ENCODE measurements at regions not wholly inside any gene's neighbourhood (a gene's known extent, or its start where the extent isn't known, plus 50 kb on each side); places are given as distances from the start of the nearest gene placed in this dataset.

DNA sequence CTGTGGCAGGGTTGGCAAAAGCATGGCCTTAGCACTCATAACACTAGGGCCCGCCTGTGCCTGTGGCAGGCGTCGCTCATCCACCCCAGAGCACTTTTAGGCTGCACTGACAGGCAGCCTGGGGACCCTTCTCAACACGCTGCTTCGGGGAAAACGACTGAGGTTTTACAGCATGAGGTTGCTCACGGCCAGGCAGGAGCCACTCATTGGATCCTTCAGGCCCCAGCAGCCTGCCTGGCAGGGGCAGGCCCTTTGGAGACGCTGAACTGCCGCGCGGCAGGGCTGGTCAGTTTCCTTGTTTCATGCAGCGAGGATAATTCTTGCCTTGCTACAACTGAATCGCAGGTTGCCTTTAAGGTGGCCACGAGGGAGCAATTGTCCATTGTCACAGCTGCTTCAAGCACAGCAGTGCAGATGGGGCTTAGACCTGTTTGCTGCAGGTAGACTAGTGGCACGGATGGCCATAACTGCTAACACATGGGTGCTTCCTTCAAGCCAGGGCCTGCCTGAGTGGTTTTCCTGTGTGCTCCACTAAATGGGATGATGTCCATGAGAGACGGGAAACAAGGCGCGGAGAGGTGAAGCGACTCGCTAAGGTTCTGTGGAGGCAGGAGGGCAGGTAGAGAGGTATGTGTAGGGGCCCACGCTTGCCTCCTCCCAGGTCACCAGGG lies 49.9 kb upstream of the HS6ST1 start:
- Mint-ChIP-seq H3K9me3 (no peaks in the 10 kb centered on the region), H3K27ac (no peak overlapping the region), H3K27me3 (peaks cover 1% of the 10 kb centered on the region), H3K36me3 (ENCODE audit: low read depth) (no peaks in the 10 kb centered on the region), H3K4me3 (no peak overlapping the region), H3K4me1 (peaks cover 8% of the 10 kb centered on the region)
- DNase-seq: no peak
- CTCF ChIA-PET: no interaction called here
- POLR2A ChIA-PET: no interaction called here

DNA sequence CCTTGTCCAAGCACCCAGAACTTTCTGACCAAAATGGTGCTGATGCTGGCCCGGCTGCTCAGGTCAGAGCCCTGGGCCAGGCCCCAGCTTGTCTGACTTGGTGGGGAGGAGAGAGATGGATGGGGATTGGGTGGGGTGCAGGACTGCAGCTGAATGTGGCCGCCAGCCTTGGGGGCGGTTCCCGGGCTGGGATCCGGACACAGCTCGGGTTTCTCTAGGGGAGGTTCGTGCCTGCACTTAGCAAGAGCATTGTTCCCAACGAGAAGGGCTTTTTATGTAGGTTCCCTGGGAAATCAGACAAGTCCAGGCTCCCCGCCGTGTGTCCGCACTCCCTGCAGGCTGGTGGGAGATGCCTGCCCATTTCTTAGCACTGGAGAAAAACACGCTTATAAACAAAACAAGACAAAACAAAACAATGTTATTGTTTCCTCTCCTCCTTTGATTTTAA lies 50.5 kb upstream of the HS6ST1 start:
- DNase-seq: no peak
- Mint-ChIP-seq H3K27ac (no peak overlapping the region), H3K4me3 (no peak overlapping the region), H3K27me3 (peaks cover 1% of the 10 kb centered on the region), H3K4me1 (peaks cover 8% of the 10 kb centered on the region), H3K9me3 (no peaks in the 10 kb centered on the region), H3K36me3 (ENCODE audit: low read depth) (no peaks in the 10 kb centered on the region)
- ChIA-PET CTCF (no interaction called here), POLR2A (no interaction called here)

DNA sequence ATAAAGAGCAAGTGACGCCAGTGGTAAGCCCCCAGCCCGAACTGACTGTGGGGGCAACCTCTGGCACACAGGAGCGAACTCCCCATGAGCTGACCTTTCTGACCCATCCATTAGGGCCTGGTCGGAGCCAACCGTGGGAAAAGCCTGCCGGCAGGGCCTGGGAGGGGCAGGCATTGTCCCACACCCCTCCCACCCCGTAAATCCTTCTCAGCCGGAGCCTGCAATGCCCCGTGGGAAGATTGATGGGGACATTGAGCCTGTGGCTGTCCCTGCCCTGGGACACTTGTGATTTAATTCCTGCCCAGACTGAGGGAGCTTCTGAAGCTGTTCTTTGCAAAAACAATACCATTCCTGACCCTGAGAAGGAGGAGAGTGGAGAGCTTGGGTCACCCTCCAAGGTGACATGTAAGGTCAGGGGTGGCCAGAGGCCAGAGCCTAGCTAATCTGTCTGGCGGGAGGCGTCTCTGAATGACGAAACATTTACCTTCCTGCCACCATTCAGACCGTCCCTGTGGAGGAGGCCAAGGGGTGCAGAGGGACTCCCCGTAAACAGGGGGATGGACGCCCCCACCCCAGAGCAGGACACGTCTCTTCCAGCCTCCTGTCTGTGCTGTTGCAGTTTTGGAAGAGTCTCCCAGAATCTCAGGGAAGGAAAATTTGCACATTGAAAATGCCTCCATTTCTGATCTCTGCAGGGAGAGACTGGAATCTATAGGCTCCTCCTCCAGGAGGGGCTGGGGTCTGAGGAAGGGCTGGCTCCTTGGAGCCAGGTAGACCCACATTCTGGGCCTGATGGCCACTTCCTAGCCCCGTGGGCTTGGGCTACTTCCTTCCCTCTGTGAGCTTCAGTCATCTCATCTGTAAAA lies 51.2 kb upstream of the HS6ST1 start:
- Mint-ChIP-seq H3K27ac (no peak overlapping the region), H3K4me3 (no peak overlapping the region), H3K4me1 (peaks cover 8% of the 10 kb centered on the region), H3K27me3 (peaks cover 1% of the 10 kb centered on the region), H3K36me3 (ENCODE audit: low read depth) (no peaks in the 10 kb centered on the region), H3K9me3 (no peaks in the 10 kb centered on the region)
- DNase-seq: no peak
- ChIA-PET POLR2A (no interaction called here), CTCF (no interaction called here)

DNA sequence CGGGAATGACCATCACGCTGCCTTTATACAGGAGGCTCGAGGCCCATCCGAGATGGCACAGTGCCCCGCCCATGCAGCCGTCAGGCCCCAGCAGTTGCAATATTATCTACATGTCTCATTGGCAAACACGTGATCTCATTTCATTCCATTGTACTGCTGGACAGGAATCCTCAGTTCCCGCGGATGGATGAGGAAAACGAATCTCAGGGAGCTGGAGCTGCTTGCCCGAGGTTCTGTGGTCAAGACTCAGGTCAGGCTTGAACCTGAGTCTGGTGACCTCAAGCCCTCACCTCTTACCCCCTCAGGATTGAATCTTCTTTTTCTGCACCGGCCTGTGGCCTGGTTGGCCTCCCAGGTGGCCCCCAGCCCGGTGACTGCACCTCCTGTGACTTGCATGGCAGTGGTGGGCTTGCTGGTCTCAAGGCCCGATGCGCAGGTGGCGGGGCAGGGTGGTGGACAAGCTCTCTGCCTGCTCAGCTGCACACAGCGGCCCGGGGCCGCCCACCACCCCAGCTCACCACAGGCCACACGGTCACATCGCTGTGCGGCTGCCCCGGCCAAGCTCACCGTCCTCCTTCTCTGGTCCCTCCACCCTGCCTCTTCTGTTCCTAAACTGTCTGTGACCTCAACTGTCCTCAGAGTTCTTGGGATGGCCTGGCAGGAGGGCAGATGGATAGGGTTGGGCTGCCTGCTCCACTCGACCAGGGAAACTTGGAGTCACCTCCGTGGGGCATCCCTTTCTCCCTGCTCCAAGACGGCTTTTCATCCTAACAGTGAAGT lies 52.0 kb upstream of the HS6ST1 start:
- CTCF ChIA-PET: no interaction called here
- Mint-ChIP-seq H3K4me3 (no peak overlapping the region), H3K4me1 (peaks cover 8% of the 10 kb centered on the region), H3K36me3 (ENCODE audit: low read depth) (no peaks in the 10 kb centered on the region), H3K9me3 (no peaks in the 10 kb centered on the region), H3K27me3 (peaks cover 1% of the 10 kb centered on the region), H3K27ac (no peak overlapping the region)
- DNase-seq: no peak
- POLR2A ChIA-PET: no interaction called here

DNA sequence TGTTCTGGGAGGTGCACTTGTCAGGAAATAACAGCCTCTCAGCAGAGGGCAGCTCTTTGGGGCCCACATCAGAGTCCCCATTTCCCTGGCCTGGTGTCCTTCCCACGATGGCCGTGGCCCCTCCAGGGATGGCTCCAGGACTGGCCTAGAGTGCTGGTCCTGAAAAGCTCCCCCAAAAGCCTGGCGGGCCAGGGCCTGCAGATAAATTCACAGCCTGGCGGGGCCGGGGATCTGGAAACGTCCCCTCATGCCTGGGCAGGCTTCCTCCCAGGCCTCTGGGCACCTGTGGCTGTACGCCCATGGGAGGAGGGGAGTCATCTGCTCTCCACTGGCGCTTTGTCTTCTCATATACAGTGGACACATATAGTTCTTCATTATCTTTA lies 52.6 kb upstream of the HS6ST1 start:
- Mint-ChIP-seq H3K4me1 (peaks cover 8% of the 10 kb centered on the region), H3K9me3 (no peaks in the 10 kb centered on the region), H3K27me3 (peaks cover 1% of the 10 kb centered on the region), H3K4me3 (no peak overlapping the region), H3K36me3 (ENCODE audit: low read depth) (no peaks in the 10 kb centered on the region), H3K27ac (no peak overlapping the region)
- no peak for DNase-seq
- CTCF ChIA-PET: no interaction called here
- POLR2A ChIA-PET: no interaction called here

DNA sequence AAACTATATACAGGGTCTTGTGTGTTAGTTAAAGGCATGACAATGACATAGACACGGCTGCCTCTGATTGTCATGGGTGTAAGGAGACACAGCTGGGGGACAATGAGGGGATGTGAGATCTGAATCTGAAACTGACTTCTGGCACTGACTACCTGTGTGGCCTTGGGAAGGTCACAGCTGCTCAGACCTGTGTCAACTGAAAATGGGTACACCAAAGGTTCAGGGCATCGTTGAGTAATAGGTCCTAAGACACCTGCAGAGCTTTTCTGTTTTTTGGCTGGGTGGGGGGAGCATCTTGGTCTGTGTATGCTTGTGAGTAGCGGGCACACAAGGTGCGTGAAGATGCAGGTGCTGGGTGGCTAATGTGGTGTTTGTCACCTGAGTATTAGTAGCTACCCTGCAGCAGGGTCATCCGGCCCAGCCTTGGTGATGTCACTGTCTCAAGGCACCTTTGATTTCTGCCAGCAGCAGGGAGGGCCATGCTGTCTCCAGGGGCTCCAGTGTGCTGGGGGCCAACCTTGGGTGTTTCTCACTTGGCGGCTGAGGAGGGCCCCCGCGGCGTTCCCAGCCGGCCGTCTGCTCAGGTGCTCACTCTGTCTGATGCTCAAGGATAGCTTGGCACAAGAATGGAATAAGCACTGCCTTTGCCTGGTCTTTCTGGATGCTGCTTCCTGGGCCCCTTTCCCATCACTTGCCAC lies 53.1 kb upstream of the HS6ST1 start:
- no peak overlapping the region for H3K4me3 Mint-ChIP-seq
- ChIA-PET POLR2A (no interaction called here), CTCF (no interaction called here)
- H3K27ac Mint-ChIP-seq: no peak overlapping the region
- peaks cover 8% of the 10 kb centered on the region for H3K4me1 Mint-ChIP-seq
- DNase-seq: no peak
- no peaks in the 10 kb centered on the region for H3K36me3 Mint-ChIP-seq (ENCODE audit: low read depth)
- H3K9me3 Mint-ChIP-seq: no peaks in the 10 kb centered on the region
- peaks cover 1% of the 10 kb centered on the region for H3K27me3 Mint-ChIP-seq

DNA sequence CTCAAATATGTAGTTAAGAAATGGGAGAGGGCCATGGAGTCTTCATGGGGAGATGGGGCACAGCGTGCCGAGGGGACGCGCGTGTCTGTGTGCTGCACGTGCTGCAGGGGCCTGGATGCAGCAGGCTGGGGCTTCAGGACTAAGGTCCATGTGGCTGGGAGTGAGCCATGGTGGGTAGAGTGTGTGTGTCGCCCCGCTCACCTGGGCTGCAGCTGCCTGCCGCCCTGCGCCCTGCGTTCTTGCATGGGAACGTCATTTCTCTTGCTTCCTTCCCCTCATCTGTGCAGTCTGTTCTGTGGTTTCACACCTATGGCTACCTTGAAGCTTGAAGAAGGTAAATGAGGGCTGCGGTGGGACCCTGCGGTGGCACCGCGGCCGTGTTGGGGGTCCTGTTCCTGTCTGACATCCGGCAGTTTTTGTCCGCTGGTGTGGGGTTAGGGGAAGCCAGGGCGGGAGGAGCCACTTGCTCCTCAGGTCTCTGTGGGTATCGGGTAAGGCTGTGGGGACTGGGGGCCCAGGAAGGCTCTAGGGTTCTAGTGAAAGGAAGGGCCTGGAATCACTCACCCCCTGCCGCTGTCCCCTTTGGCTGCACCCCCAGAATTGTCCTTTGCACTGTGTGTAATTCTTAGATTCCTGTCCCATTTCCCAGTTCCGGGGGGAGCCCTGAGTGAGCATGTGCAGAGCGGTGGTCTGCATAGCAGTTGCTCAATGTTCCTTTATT lies 54.1 kb upstream of the HS6ST1 start:
- CTCF ChIA-PET: no interaction called here
- Mint-ChIP-seq H3K4me1 (peaks cover 8% of the 10 kb centered on the region), H3K4me3 (no peak overlapping the region), H3K27me3 (peaks cover 1% of the 10 kb centered on the region), H3K9me3 (no peaks in the 10 kb centered on the region), H3K27ac (no peak overlapping the region), H3K36me3 (ENCODE audit: low read depth) (no peaks in the 10 kb centered on the region)
- POLR2A ChIA-PET: no interaction called here
- DNase-seq: peak; percentile 40

DNA sequence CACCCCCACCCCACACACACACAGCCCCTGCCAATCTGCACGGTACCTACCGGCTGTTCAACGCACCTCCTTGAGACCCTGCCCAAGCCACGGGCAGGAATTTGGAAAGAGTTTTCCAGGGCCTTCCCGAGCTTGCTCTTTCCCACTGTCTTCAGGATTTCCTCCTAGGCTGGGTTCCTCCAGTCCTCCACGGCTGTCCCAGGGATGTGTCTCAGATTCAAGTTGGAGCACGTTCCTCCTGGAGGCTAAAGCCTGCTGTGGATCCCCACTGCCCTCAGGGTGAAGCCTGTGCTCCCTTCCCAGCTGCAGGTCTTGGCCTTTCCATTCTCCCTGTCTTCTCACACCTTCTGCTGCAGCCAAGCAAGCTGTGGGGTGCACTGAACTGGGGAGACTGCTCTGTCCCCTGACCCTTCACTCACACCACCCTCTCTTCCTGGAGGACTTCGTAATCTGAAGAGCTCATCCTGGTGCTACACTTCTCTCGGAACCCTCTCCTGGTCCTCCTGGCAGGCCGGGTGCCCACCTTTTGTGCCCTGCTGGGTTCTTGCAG lies 54.9 kb upstream of the HS6ST1 start:
- ChIA-PET POLR2A (no interaction called here), CTCF (no interaction called here)
- Mint-ChIP-seq H3K4me3 (no peak overlapping the region), H3K27me3 (peaks cover 1% of the 10 kb centered on the region), H3K9me3 (no peaks in the 10 kb centered on the region), H3K27ac (no peak overlapping the region), H3K36me3 (ENCODE audit: low read depth) (no peaks in the 10 kb centered on the region), H3K4me1 (peaks cover 8% of the 10 kb centered on the region)
- no peak for DNase-seq

DNA sequence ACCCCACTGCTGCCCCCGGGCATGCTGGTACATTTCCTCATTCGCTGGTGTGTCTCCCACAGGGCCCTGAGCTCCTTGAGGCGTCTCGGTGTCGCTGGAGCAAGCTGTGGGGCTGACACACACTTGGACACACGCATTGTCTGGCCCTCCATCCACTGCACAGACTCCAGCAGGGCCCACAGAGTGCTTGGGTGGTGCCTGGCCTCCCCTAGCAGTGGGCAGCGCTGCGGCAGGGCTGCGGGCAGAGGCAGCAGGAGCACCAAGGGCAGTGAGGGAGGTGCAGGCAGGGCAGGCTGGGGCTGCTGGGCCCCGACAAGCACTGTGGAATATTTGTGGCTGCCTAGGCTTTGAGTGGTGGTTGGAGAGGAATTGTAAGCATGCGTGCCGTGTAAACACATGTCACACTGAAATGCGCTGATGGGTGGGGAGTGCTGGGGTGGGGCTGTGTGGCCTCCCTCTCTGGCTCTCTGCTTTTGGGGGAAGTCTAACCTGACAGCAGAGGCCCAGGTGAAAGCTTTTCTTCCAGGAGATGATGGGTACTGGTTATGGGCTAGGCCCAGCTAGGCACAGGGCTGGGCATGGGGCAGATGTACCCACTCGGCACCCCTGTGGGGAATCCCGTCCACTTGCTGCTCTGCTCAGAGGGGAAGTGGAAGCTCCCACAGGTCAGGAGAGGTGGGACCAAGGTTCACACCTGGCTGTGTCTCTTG lies 55.5 kb upstream of the HS6ST1 start:
- Mint-ChIP-seq H3K27me3 (peaks cover 1% of the 10 kb centered on the region), H3K4me3 (no peak overlapping the region), H3K27ac (no peak overlapping the region), H3K4me1 (peaks cover 8% of the 10 kb centered on the region), H3K36me3 (ENCODE audit: low read depth) (no peaks in the 10 kb centered on the region), H3K9me3 (no peaks in the 10 kb centered on the region)
- POLR2A ChIA-PET: no interaction called here
- DNase-seq: no peak
- CTCF ChIA-PET: no interaction called here

DNA sequence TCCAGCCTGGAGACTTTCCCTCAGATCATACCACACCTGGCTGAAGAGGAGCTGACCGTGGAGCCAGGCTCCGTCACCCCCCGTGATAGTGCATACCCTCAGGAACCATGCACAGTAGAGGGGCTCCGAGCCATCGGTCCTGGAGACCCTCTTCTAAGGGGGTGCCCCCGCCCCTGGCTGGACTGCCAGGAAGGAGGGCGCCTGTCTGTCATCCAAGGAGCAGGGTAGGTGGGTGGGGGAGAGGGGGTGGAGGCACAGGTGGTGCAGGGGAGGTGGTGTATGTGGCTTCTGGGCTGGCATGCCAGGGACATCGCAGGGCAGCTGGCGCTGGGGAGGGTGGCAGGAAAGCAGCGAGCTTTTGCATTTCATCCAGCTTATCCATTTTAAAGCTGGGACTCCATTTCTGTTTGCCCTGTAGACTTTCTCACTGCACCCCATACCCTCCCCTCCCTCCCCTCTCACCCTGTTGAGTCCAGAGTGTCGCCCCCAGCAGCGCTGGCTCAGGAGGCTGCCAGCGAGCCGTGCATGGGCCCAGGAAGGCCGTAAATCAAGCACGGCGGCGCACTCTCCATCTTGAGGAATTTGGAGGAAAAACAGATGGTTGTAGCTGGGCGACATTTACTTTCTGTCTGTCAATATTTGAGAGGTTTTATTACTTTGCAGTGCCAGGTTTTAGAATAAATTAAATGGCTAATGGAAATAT lies 56.2 kb upstream of the HS6ST1 start:
- CTCF ChIA-PET: no interaction called here
- POLR2A ChIA-PET: no interaction called here
- no peaks in the 10 kb centered on the region for H3K36me3 Mint-ChIP-seq (ENCODE audit: low read depth)
- peaks cover 8% of the 10 kb centered on the region for H3K4me1 Mint-ChIP-seq
- no peak for DNase-seq
- H3K27me3 Mint-ChIP-seq: peaks cover 1% of the 10 kb centered on the region
- no peaks in the 10 kb centered on the region for H3K9me3 Mint-ChIP-seq
- H3K4me3 Mint-ChIP-seq: no peak overlapping the region
- H3K27ac Mint-ChIP-seq: no peak overlapping the region

DNA sequence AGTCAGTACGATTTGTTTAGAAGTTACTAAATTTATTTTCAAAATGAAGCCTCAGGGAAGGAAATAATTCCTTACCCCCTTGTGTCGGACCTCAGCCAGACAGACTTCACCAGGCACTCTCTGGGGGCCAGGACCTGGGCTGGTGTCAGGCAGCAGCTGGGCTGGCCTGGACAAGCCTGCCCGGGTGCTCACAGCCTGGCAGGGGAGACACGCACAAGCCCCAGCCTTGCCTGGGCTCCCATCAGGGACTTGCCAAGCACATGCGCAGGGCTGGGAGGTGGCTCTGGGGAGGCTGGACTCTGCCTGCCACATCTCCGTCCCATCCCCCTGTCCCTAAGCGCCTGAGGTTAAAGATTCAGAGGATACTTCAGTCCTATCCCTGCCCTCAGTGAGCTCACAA lies 56.8 kb upstream of the HS6ST1 start:
- Mint-ChIP-seq H3K4me1 (peaks cover 8% of the 10 kb centered on the region), H3K9me3 (no peaks in the 10 kb centered on the region), H3K4me3 (no peak overlapping the region), H3K36me3 (ENCODE audit: low read depth) (no peaks in the 10 kb centered on the region), H3K27ac (no peak overlapping the region), H3K27me3 (peaks cover 1% of the 10 kb centered on the region)
- no peak for DNase-seq
- CTCF ChIA-PET: no interaction called here
- POLR2A ChIA-PET: no interaction called here

Measured in activated CD4-positive, alpha-beta memory T cell treated with anti-CD3 and anti-CD28 coated beads, Interleukin-2, amount 10 ng/mL, durations not matched to agents 7 days and 5 days (primary cell).